ENCODE measurements at regions not wholly inside any gene's neighbourhood (a gene's known extent, or its start where the extent isn't known, plus 50 kb on each side); places are given as distances from the start of the nearest gene placed in this dataset.

DNA sequence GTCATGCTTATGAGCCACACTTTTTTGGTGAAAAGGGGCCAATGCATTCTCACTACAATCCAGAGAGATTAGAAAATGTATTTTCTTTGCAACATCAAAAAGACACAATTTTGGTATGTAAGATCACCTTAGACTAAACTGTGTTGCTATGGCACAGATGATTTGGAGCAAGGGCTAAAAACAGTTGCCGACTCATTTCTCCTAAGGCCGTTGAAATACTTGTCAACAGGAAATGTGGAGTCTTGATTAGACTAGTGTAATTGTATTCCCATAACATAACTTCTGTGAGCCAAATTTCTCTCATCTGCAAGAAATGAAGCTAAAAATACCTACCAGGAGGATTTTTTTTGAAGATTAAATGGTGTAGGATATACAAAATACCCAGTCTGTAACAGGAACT is 2547.7 kb downstream of the ARAP2 start:
- no peak for TF ChIP-seq POLR2A (IDR thresholded peaks at IDR 0.05)
- TF ChIP-seq, protein P1, sequence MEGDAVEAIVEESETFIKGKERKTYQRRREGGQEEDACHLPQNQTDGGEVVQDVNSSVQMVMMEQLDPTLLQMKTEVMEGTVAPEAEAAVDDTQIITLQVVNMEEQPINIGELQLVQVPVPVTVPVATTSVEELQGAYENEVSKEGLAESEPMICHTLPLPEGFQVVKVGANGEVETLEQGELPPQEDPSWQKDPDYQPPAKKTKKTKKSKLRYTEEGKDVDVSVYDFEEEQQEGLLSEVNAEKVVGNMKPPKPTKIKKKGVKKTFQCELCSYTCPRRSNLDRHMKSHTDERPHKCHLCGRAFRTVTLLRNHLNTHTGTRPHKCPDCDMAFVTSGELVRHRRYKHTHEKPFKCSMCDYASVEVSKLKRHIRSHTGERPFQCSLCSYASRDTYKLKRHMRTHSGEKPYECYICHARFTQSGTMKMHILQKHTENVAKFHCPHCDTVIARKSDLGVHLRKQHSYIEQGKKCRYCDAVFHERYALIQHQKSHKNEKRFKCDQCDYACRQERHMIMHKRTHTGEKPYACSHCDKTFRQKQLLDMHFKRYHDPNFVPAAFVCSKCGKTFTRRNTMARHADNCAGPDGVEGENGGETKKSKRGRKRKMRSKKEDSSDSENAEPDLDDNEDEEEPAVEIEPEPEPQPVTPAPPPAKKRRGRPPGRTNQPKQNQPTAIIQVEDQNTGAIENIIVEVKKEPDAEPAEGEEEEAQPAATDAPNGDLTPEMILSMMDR (IDR thresholded peaks at IDR 0.05) = no peak
- no peak for TF ChIP-seq EP300 (IDR thresholded peaks at IDR 0.05)
